Prostate gland (tissue), 2 donors: ENCODE measurements at regions not wholly inside any gene's neighbourhood (a gene's known extent, or its start where the extent isn't known, plus 50 kb on each side); places are given as distances from the start of the nearest gene placed in this dataset.

Experiments used
- CTCF ChIP-seq, 4 experiments: fragments of 200-600 bp in 2 of 4; fragments of 450-650 bp in 2 of 4; sonication (generic) in 2 of 4; IDR thresholded peaks; 1 replicate in 3 of 4; 2 replicates in 1 of 4; pipeline ENCODE4 v1.5.1; 2016 to 2019; ENCODE audit warnings: antibody characterized with exemption in 4 of 4, mild to moderate bottlenecking in 2 of 4, moderate library complexity in 2 of 4
- POLR2AphosphoS5 ChIP-seq: sonication (generic); formaldehyde crosslinking; IDR thresholded peaks from one replicate; pipeline ENCODE4 v1.6.1; 2017; ENCODE audit warnings: antibody characterized with exemption

- TF ChIP-seq CTCF (IDR thresholded peaks at IDR 0.05) = no peak
- TF ChIP-seq POLR2AphosphoS5 = no peak
Observed at GRCh38 chr5:60336491-60336890, 363.5 kb downstream of the DEPDC1B start.
